ENCODE measurements at regions not wholly inside any gene's neighbourhood (a gene's known extent, or its start where the extent isn't known, plus 50 kb on each side); places are given as distances from the start of the nearest gene placed in this dataset.
"Not testable (repeated sequence)": the region's sequence is repeated elsewhere in the genome, so short reads cannot be mapped to it uniquely, and the experiment has no call there.

- H3K36me3 ChIP-seq (ENCODE audit: control insufficient read depth in 2 of 4, insufficient read depth in 4 of 4, low read length in 3 of 4); H3K79me1 ChIP-seq (ENCODE audit: low read depth, low read length); CTCF ChIA-PET (ENCODE audit: partially characterized antibody); DNase-seq (ENCODE audit: low read depth in 1 of 2, low spot score in 2 of 2); FAIRE-seq; H3K27ac ChIP-seq (ENCODE audit: low read depth, low read length); H2BK5ac ChIP-seq (ENCODE audit: low read depth, low read length); H3K4me2 ChIP-seq (ENCODE audit: insufficient read depth in 1 of 2, low read depth in 2 of 2, low read length in 2 of 2); H3K27me3 ChIP-seq (replicated peaks in 1 of 4; ENCODE audit: control insufficient read depth in 3 of 4, extremely low read depth in 1 of 4, insufficient read depth in 3 of 4, low read length in 3 of 4); H3K14ac ChIP-seq (ENCODE audit: insufficient read length); POLR2A ChIA-PET (ENCODE audit: partially characterized antibody); H3K23me2 ChIP-seq (ENCODE audit: low read depth, low read length); H2AFZ ChIP-seq (ENCODE audit: low read length); H2BK12ac ChIP-seq (ENCODE audit: low read depth, low read length); H4K8ac ChIP-seq (ENCODE audit: extremely low read depth, insufficient read depth, low read length); H2BK15ac ChIP-seq (ENCODE audit: low read length); H3K23ac ChIP-seq (ENCODE audit: insufficient read length); H3K18ac ChIP-seq (ENCODE audit: extremely low read depth, low read length); H3K56ac ChIP-seq (replicated peaks; ENCODE audit: insufficient read length, low read depth, low read length); H4K91ac ChIP-seq (replicated peaks; ENCODE audit: insufficient read length, low read length); H3K4me3 ChIP-seq (ENCODE audit: extremely low read depth in 1 of 4, insufficient read depth in 2 of 4, low read depth in 3 of 4, low read length in 4 of 4); H3K4ac ChIP-seq (replicated peaks; ENCODE audit: insufficient read length, low read depth, low read length); H2AK5ac ChIP-seq (ENCODE audit: low read depth, low read length); H2BK120ac ChIP-seq (replicated peaks; ENCODE audit: low read depth, low read length); H3K79me2 ChIP-seq (ENCODE audit: control insufficient read depth in 1 of 2, insufficient read depth in 2 of 2, low read length in 2 of 2); H3K9ac ChIP-seq (replicated peaks in 1 of 4; ENCODE audit: extremely low read depth in 1 of 4, low read depth in 3 of 4, low read length in 3 of 4); H2BK20ac ChIP-seq (ENCODE audit: low read length); H4K5ac ChIP-seq (ENCODE audit: insufficient read length, low read depth, low read length); H3K4me1 ChIP-seq (replicated peaks in 1 of 4; ENCODE audit: control insufficient read depth in 3 of 4, insufficient read depth in 4 of 4, low read length in 3 of 4); H4K20me1 ChIP-seq (replicated peaks in 1 of 2; ENCODE audit: control insufficient read depth in 1 of 2, insufficient read depth in 2 of 2, low read length in 2 of 2); H3K9me3 ChIP-seq (ENCODE audit: insufficient read depth in 2 of 2, low read depth in 1 of 2, low read length in 1 of 2): not testable (repeated sequence)
- 93% methylated on average over 18 of the region's 20 CpGs; no CpG with 5 or more reads in 1 of the 2 experiments for WGBS, 2 experiments (ENCODE audit: extremely low coverage in 1 of 2, insufficient coverage in 1 of 2, insufficient read length in 1 of 2, insufficient replicate concordance in 2 of 2, low coverage in 1 of 2, low lambda C conversion rate in 2 of 2, missing lambda C conversion rate in 1 of 2)
Measured at GRCh38 chrX:119334468-119335050, 64.6 kb upstream of the SLC25A43 start.

Data from H1 (cell line).